ENCODE measurements at regions not wholly inside any gene's neighbourhood (a gene's known extent, or its start where the extent isn't known, plus 50 kb on each side); places are given as distances from the start of the nearest gene placed in this dataset.

GRCh38 chr1:39089931-39090521, 63.9 kb downstream of the NDUFS5 start:
- TF ChIP-seq CTCF (IDR thresholded peaks at IDR 0.05) (no peak), POLR2A (IDR thresholded peaks at IDR 0.05) (no peak), POLR2AphosphoS5 (IDR thresholded peaks at IDR 0.05) (no peak)
